Astrocyte of the hippocampus (primary cell): ENCODE measurements at regions not wholly inside any gene's neighbourhood (a gene's known extent, or its start where the extent isn't known, plus 50 kb on each side); places are given as distances from the start of the nearest gene placed in this dataset.

Experiments used
- DNase-seq: peaks from one replicate; pipeline ENCODE4 v3.0.0; 2011; ENCODE audit warnings: low read depth, low spot score

GRCh38 chr1:115577513-115577912 lies 64.3 kb upstream of the VANGL1 start:
- DNase-seq: no peak

- no peak for DNase-seq
Measured at GRCh38 chr1:115575661-115576060, 66.1 kb upstream of the VANGL1 start.

- DNase-seq: no peak
Measured at GRCh38 chr1:115572710-115573109, 69.1 kb upstream of the VANGL1 start.

GRCh38 chr1:115567431-115567830 lies 74.3 kb upstream of the VANGL1 start:
- DNase-seq: no peak

- no peak for DNase-seq
Measured at GRCh38 chr1:115565791-115566190, 76.0 kb upstream of the VANGL1 start.

GRCh38 chr1:115565353-115565752 lies 76.4 kb upstream of the VANGL1 start:
- DNase-seq: no peak

GRCh38 chr1:115564201-115564600 lies 77.6 kb upstream of the VANGL1 start:
- DNase-seq: peak; percentile 48

- no peak for DNase-seq
Measured at GRCh38 chr1:115560027-115560426, 81.7 kb upstream of the VANGL1 start.

- DNase-seq: no peak
Measured at GRCh38 chr1:115558275-115558674, 83.5 kb upstream of the VANGL1 start.

GRCh38 chr1:115557715-115558114 lies 84.1 kb upstream of the VANGL1 start:
- DNase-seq: no peak

- DNase-seq: no peak
Measured at GRCh38 chr1:115556236-115556635, 85.5 kb upstream of the VANGL1 start.

GRCh38 chr1:115555446-115555845 lies 86.3 kb upstream of the VANGL1 start:
- no peak for DNase-seq

- DNase-seq: no peak
Measured at GRCh38 chr1:115547696-115548095, 94.1 kb upstream of the VANGL1 start.

- DNase-seq: no peak
Measured at GRCh38 chr1:115546846-115547245, 94.9 kb upstream of the VANGL1 start.

- peak; percentile 97 for DNase-seq
Measured at GRCh38 chr1:115545791-115546733, 95.7 kb upstream of the VANGL1 start.

GRCh38 chr1:115545096-115545720 lies 96.6 kb upstream of the VANGL1 start:
- DNase-seq: peak; percentile 58

- peak; percentile 19 for DNase-seq
Measured at GRCh38 chr1:115544131-115544530, 97.6 kb upstream of the VANGL1 start.

GRCh38 chr1:115543247-115543646 lies 98.5 kb upstream of the VANGL1 start:
- no peak for DNase-seq

- no peak for DNase-seq
Measured at GRCh38 chr1:115539736-115540135, 102.0 kb upstream of the VANGL1 start.

- no peak for DNase-seq
Measured at GRCh38 chr1:115539061-115539460, 102.7 kb upstream of the VANGL1 start.

- no peak for DNase-seq
Measured at GRCh38 chr1:115538579-115538978, 103.2 kb upstream of the VANGL1 start.

- no peak for DNase-seq
Measured at GRCh38 chr1:115537415-115537814, 104.4 kb upstream of the VANGL1 start.

- DNase-seq: no peak
Measured at GRCh38 chr1:115536279-115536816, 105.4 kb upstream of the VANGL1 start.
